MM.1S (cell line): ENCODE measurements at regions not wholly inside any gene's neighbourhood (a gene's known extent, or its start where the extent isn't known, plus 50 kb on each side); places are given as distances from the start of the nearest gene placed in this dataset.

Experiments used
- CTCF ChIP-seq: fragments of 300-600 bp; sonication (generic); IDR thresholded peaks from 2 replicates; pipeline ENCODE4 v1.5.1; 2016; ENCODE audit warnings: antibody characterized with exemption, low read length, mixed read lengths
- EZH2 ChIP-seq: fragments of 300-600 bp; sonication (generic); optimal IDR thresholded peaks from 2 replicates; pipeline ENCODE3; 2017; ENCODE audit warnings: low read depth, mild to moderate bottlenecking, antibody characterized with exemption, low read length, mixed read lengths

- TF ChIP-seq CTCF: no peak
- no peak for TF ChIP-seq EZH2
Measured at GRCh38 chr14:65361920-65362319, 50.6 kb upstream of the FUT8 start.
